ENCODE measurements at regions not wholly inside any gene's neighbourhood (a gene's known extent, or its start where the extent isn't known, plus 50 kb on each side); places are given as distances from the start of the nearest gene placed in this dataset.

DNA sequence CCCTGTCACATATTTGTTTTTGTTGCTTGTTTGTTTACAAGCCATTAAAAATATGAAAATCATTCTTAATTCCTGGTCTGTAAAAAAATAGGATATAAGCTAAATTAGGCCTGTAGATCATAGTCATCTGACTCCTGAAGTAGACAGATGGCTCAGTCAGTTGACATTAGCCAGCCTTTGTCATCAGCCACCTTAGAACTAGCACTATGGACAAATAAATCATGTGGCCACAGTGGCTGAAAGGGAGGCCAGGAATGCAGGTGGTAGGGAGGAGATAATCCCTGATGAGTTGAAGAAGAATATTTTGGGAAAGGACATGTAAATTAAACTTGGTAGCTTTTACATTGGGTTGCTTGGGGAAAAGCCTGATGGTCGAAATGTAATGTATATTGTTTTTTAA, 1544.9 kb downstream of the SI start:
- peaks cover 3% of the 10 kb centered on the region for H3K9me3 Mint-ChIP-seq (ENCODE audit: low read depth, unreplicated experiment)
- H3K4me3 Mint-ChIP-seq (ENCODE audit: low read depth, unreplicated experiment): no peak overlapping the region
- TF ChIP-seq CTCF (IDR thresholded peaks at IDR 0.05; ENCODE audit: unreplicated experiment): no peak
- H3K27me3 Mint-ChIP-seq (ENCODE audit: unreplicated experiment): no peaks in the 10 kb centered on the region
- DNase-seq: no peak
- no peaks in the 10 kb centered on the region for H3K4me1 Mint-ChIP-seq (ENCODE audit: low read depth, unreplicated experiment)
- H3K36me3 Mint-ChIP-seq (ENCODE audit: insufficient read depth, unreplicated experiment): no peaks in the 10 kb centered on the region
- no peak overlapping the region for H3K27ac Mint-ChIP-seq (ENCODE audit: unreplicated experiment)
- CTCF ChIA-PET: interaction anchor here (0.6 kb wide), 1 partner anchor 814 kb away, joined by 3 read pairs; no protein-coding TSS in a partner anchor
- intact Hi-C loops (cut with micrococcal nuclease; ENCODE audit: unreplicated experiment): no loop called here
- BruUV-seq (replicated peaks): no TSS peak

GRCh38 chr3:163523375-163523774, 1554.9 kb downstream of the SI start:
- no peak for DNase-seq
- H3K27me3 Mint-ChIP-seq (ENCODE audit: unreplicated experiment): no peaks in the 10 kb centered on the region
- no peaks in the 10 kb centered on the region for H3K36me3 Mint-ChIP-seq (ENCODE audit: insufficient read depth, unreplicated experiment)
- H3K4me1 Mint-ChIP-seq (ENCODE audit: low read depth, unreplicated experiment): no peaks in the 10 kb centered on the region
- H3K9me3 Mint-ChIP-seq (ENCODE audit: low read depth, unreplicated experiment): no peaks in the 10 kb centered on the region
- intact Hi-C loops (cut with micrococcal nuclease; ENCODE audit: unreplicated experiment): no loop called here
- BruUV-seq (replicated peaks): no TSS peak
- CTCF ChIA-PET: no interaction called here
- no peak for TF ChIP-seq CTCF (IDR thresholded peaks at IDR 0.05; ENCODE audit: unreplicated experiment)
- no peak overlapping the region for H3K27ac Mint-ChIP-seq (ENCODE audit: unreplicated experiment)
- no peak overlapping the region for H3K4me3 Mint-ChIP-seq (ENCODE audit: low read depth, unreplicated experiment)

- Mint-ChIP-seq H3K4me1 (ENCODE audit: low read depth, unreplicated experiment) (peaks cover 8% of the 10 kb centered on the region), H3K27ac (ENCODE audit: unreplicated experiment) (no peak overlapping the region), H3K36me3 (ENCODE audit: insufficient read depth, unreplicated experiment) (no peaks in the 10 kb centered on the region), H3K27me3 (ENCODE audit: unreplicated experiment) (no peaks in the 10 kb centered on the region), H3K4me3 (ENCODE audit: low read depth, unreplicated experiment) (no peak overlapping the region), H3K9me3 (ENCODE audit: low read depth, unreplicated experiment) (no peaks in the 10 kb centered on the region)
- BruUV-seq (replicated peaks): no TSS peak
- CTCF ChIA-PET: interaction anchor here (0.5 kb wide), 1 partner anchor 488 kb away, joined by 8 read pairs; no protein-coding TSS in a partner anchor
- intact Hi-C loops (cut with micrococcal nuclease; ENCODE audit: unreplicated experiment): no loop called here
- no peak for DNase-seq
- TF ChIP-seq CTCF (IDR thresholded peaks at IDR 0.05; ENCODE audit: unreplicated experiment): no peak
Observed at GRCh38 chr3:163521261-163521660, 1557.0 kb downstream of the SI start.

- intact Hi-C loops (cut with micrococcal nuclease; ENCODE audit: unreplicated experiment): no loop called here
- BruUV-seq (replicated peaks): no TSS peak
- Mint-ChIP-seq H3K9me3 (ENCODE audit: low read depth, unreplicated experiment) (no peaks in the 10 kb centered on the region), H3K27ac (ENCODE audit: unreplicated experiment) (no peak overlapping the region), H3K4me3 (ENCODE audit: low read depth, unreplicated experiment) (no peak overlapping the region), H3K4me1 (ENCODE audit: low read depth, unreplicated experiment) (peaks cover 8% of the 10 kb centered on the region), H3K36me3 (ENCODE audit: insufficient read depth, unreplicated experiment) (no peaks in the 10 kb centered on the region), H3K27me3 (ENCODE audit: unreplicated experiment) (no peaks in the 10 kb centered on the region)
- no peak for TF ChIP-seq CTCF (IDR thresholded peaks at IDR 0.05; ENCODE audit: unreplicated experiment)
- DNase-seq: no peak
- CTCF ChIA-PET: no interaction called here
Observed at GRCh38 chr3:163518065-163518464, 1560.2 kb downstream of the SI start.

Data from Calu3 (cell line).